SU-DHL-6 (cell line): ENCODE measurements at regions not wholly inside any gene's neighbourhood (a gene's known extent, or its start where the extent isn't known, plus 50 kb on each side); places are given as distances from the start of the nearest gene placed in this dataset.

Experiments
- CTCF ChIP-seq: fragments of 200-600 bp; sonication (generic); IDR thresholded peaks from one replicate; pipeline ENCODE4 v1.5.1; 2017; ENCODE audit warnings: antibody characterized with exemption, mild to moderate bottlenecking, low read length, moderate library complexity; ENCODE audit not compliant: insufficient read depth, poor library complexity, severe bottlenecking
- EZH2phosphoT487 ChIP-seq: fragments of 200-600 bp; sonication (generic), shearing (Covaris generic); conservative IDR thresholded peaks from 2 replicates; pipeline ENCODE4 v1.6.1; 2018; ENCODE audit warnings: mild to moderate bottlenecking, antibody characterized with exemption, low read length, moderate library complexity, mixed read lengths

- no peak for TF ChIP-seq CTCF
- no peak for TF ChIP-seq EZH2phosphoT487
Observed at GRCh38 chr14:44774396-44774795, 187.4 kb downstream of the KLHL28 start.
